M059J (cell line): ENCODE measurements at regions not wholly inside any gene's neighbourhood (a gene's known extent, or its start where the extent isn't known, plus 50 kb on each side); places are given as distances from the start of the nearest gene placed in this dataset.

ENCODE experiments used
- DNase-seq: peaks from one replicate; pipeline ENCODE4 v3.0.0-alpha.2; 2012; ENCODE audit warnings: low read depth

DNA sequence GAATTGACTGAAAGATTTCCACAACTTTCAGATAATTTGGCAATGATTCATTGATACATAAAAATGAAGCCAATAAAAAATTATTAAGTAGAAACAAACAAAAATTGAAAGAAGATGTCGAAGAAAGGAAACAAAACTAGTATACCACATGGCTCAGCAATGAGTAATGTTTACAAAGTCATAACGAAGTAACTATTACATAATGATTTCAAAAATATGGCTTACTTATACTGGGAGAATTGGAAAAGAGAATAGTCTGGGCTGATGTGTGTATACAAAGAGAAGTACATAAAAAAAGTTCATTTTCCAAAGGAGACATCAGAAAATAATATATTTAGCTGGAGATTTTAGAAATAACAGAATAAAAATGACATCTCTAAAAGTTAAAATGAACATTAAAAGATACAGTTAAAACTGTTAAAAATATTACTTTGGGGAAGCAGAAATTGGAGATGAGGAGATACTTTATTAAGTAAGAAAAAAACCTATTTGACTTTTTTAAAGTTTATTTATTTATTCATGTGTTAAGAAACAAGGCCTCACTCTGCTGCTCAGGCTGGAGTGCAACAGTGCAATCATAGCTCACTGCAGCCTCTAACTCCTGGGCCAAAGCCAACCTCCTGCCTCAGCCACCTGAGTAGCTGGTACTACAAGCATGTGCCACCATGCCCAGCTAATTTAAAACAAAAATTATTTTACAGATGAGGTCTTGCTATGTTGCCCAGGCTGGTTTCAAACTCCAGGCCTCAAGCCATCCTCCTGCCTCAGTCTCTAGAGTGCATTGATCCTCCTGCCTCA, 409.7 kb upstream of the PIK3C3 start:
- DNase-seq, result no peak

GRCh38 chr18:41543815-41544214, 411.2 kb upstream of the PIK3C3 start:
- DNase-seq, result no peak

DNA sequence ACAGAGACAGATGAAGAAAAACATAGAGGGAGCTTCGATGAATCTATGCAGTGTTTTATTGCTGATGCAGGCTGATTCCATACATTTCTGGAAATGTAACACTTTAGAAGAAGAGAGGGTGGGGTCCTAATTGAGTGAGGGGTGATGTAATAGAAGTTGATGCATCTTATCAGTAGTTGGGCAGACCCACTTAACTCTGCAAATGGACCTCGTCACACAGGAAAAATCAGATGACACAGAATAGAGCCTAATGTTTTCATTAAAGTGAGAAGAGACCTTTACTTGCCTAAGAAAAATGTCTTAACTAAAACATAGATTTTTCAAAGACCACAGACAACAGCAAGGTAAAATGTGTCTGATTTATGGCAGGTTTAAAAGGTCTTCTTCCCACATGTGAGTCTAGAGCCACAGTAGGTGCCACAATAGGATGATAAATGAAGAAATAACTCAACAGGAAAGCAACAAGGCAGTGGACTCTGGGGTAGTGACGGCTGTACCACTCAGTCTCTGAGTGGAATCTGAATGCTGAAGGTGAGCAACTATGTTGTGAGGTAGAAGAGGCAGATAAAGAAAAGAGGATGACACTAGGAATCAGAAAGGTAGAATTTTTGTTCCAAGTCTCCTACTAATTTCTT, 414.7 kb upstream of the PIK3C3 start:
- DNase-seq, result no peak

- peak; percentile 3 for DNase-seq
Measured at GRCh38 chr18:41538751-41539150, 416.3 kb upstream of the PIK3C3 start.

DNA sequence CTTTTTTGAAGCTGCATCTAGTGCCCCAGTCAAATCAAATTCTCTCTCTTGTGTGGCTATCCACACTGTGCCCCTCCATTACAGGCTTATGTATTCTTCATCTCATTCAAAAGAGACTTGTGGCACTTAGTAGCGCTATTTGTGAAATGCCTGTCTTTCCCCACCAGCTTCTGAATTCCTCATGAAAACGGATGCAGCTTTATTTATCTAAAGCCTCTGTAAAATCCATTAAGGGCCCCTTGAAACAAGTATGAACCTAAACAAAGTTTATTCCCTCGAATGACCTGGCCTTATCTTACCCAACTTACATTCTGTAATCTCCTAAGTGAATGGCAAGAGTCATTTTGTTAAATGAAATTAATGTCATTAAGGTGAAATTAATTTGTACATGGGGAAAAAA, 417.4 kb upstream of the PIK3C3 start:
- no peak for DNase-seq

DNA sequence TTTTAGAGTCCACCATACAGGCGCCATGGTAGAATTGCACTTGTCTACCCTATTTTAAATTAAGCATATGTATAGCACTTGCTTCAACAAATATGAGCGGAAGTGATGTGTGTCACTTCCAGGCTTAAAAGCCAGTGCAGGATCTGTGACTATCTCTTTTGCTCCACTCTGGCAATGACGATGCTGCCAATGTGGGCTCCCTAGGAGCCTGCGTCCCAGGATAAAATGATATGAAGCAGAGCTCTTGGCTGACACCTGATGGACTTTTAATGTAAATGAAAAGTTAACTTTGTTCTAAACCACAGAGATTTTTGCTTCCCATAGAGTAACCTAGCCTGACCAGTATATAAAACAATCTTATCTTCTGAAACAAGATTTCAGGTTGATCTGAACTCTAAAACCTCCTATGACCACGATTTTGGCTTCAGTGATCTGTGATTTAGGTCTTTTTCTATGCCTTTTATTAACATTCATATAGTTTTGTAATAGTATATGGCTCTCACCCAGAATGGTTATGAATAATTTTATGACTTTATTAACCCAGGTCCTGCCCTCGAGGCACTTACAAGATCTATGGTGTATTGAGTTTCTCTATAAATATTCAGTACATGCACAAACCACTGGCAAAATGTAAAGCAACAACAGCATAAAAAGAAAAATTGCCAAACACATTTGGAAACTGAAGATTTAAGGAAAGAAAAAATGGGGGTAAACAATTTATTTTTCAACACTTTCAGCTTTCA, 422.5 kb upstream of the PIK3C3 start:
- DNase-seq, result peak; percentile 51

- no peak for DNase-seq
Measured at GRCh38 chr18:41530970-41531369, 424.1 kb upstream of the PIK3C3 start.

DNA sequence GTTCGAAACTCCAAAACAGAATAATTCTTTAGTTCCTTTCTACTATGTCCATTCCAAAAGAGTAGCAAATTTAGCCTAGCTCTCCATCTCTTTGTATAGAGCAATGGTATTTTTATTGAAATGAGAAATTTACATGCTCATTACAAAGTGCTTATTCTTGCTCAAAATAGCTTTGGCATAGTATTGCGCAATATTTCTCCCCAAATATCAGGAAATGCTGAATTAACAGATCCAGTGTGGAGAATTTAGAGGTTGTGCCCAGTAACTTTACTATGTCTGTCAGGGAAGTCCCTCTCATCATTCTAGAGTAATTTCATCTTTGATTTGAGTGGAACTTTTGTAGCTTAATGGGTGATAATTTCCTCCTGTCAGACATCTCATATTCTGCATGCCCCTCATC, 425.9 kb upstream of the PIK3C3 start:
- no peak for DNase-seq

- DNase-seq, result no peak
Measured at GRCh38 chr18:41526054-41526453, 429.0 kb upstream of the PIK3C3 start.

DNA sequence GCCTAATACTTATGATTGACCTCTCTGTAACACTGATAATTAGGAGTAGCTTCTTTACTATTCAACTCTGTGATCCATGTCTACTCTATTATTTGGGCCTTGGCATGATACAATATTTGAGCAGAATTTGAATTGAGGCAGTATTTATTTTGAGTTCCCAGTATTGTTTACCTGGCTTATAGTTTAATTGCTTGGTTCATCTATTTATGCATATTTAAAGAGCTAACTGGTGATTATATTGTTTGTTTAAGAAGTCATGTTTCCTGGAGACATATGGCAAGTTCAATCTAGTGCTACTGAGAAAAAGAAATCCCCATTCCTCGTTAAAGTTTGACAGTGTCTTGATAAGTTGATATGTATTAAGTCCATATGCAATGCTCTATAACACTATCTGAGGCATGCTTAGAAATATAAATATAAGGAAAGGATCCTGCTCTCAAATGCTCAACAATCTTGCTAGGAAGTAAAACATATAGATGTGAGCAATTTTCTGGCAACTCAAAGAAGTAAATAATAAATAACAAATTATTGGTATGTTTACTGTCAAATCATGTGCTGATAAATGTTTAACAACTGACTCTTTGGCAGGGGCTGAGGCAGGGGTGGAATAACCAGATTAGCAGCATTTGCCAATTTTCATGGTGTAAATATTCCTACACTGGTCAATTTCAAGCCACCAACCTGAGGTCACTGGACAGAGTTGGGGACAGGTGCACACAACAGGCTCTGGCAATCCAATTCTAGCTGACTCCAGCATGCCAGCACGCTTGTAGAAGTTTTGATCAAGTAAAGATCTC, 430.2 kb upstream of the PIK3C3 start:
- DNase-seq, result no peak

DNA sequence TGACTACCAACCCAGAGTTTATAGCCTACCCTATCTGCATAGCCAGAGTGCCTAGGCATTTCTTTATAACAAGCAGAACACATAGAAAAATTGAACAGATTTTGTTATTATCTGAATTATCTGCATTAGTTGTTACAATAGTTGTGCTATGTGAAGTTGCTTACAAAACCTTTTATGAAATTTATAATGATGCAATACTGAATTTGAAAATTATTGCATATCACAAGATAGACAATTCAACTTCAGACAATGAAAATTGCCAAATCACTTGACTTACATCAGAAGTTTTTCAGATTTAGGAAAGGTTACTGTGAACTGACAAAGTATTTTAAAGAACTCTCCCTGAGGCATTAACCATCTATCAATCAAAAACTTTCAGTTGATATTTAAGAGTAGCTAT, 437.9 kb upstream of the PIK3C3 start:
- no peak for DNase-seq

- DNase-seq, result no peak
Measured at GRCh38 chr18:41513438-41513837, 441.6 kb upstream of the PIK3C3 start.

DNA sequence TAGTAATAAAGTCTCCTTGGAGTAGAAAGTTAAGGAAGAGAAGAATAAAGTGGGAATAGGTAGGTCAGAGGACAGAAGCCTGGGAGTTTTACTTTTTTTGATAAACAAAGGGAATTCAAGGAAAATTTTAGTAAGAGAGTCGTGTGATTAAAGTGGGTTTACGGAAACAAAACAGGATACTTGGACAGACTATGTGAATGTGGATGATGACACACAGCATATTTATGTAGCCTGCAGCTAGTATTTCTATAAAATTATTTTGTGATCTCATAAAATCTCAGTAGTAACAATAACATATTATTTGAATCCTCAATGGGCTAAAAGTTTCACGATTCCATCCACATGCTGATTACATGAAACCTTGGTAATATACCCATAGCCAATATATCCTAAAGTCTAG, 450.7 kb upstream of the PIK3C3 start:
- peak; percentile 58 for DNase-seq

DNA sequence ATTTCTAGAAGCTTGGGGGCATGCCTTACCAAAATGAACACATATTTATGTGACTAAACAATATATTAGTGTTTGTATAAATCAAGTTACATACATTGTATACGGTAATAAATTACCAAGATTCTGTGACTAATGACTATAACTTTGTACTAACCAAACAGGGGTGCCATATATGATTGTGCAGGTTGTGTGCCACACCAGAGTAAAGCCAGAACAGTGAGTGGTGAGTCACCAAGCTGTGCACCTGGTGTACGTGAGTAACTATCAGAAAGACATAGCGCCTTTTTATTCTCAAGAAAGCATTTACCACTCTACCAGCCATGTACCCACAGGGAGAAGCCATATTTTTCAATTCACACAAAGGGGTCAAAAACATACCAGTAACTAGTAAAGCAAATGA, 453.2 kb upstream of the PIK3C3 start:
- DNase-seq, result no peak

DNA sequence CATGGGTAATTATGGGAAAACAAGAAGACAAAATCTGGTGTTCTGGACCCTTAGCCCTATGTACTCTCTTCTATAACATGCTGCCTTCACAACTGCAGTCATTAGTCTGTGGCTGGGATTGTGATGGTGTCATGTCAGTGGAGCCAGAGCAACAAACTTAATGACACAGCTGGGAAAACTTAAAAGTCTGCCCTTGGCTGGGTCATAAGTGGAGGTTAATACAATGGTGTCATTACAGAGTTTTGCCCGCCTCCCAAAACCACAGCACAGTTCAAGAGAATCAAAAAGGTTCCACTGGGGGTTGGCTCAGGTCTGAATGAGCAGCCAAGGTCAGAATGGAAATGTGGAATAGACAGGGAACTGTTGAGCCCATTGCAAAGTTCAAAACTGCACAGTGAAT, 455.7 kb upstream of the PIK3C3 start:
- peak; percentile 48 for DNase-seq

GRCh38 chr18:41490861-41491260, 464.2 kb upstream of the PIK3C3 start:
- DNase-seq, result no peak

DNA sequence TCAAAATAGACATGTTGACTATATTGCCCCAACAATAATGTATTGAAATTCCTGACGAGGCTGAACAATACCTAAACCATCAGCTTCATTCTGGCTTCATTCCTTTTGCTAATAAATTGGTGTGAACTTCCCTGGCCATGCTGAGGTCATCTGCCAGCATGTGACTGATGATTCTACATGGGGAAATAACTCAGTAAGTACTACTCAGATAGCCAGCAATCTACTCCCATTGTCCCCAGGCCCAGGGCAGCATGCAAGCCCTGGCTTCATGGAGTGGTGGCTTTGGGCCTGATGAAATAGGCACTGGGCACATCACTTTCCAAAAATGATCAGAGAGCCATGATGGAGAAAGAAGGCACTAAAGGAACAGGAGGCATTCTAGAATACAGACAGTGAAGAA, 468.5 kb upstream of the PIK3C3 start:
- no peak for DNase-seq

- peak; percentile 70 for DNase-seq
Measured at GRCh38 chr18:41484069-41484468, 471.0 kb upstream of the PIK3C3 start.

DNA sequence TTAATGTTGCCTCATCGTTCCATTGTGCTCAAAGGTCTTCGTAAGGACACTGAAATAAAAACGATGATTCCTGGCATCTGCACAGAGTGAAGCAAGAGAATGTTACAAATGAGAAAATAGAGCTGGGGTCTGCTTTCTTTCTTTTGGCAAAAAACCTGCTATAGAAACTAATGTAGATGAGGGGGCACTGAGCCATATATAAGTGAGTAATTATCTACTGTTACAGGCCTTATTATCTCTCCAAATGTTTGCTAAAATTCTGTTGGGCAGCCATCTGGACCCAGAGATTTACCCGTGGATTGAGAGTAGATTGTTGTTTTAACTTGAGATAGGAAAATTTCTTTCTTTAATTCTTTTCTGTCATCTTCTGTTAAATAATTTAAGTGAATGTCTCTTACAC, 472.5 kb upstream of the PIK3C3 start:
- no peak for DNase-seq

DNA sequence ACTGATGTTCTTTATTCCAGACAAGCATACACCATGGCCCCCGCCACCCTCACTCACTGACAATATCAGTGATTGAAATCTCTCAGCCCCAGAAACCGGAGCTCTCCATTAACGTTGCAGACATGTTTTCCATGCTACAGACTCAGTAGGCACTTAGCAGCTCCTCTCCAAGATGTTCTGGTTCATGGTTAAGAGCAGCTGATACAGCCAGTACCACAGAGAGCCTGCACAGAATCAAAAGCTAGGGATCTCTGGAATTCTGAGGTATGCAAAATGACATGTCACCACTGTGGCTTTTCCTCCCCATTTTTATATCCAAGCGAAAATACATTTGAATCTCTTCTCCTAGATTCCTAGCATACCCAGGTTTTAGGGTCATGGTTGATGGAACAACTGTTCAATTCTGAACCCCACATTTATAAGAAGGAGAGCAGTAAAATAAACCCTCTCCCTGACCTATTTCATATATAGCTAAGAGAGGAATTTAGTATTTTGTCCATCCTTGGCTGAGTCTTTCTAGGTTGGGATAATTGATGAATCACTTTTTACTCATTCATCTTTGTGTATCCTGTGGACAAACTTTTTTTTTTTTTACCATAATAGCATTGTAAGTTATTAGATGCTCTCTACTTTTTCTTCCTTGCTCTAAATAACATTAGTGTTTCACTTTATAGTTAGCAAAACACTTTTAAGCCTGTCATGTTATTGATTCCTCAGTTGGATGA, 488.4 kb upstream of the PIK3C3 start:
- peak; percentile 48 for DNase-seq

- DNase-seq, result no peak
Measured at GRCh38 chr18:41465386-41465785, 489.6 kb upstream of the PIK3C3 start.
